CD14-positive monocyte (primary cell): ENCODE measurements at regions not wholly inside any gene's neighbourhood (a gene's known extent, or its start where the extent isn't known, plus 50 kb on each side); places are given as distances from the start of the nearest gene placed in this dataset.

ENCODE experiments used
- DNase-seq, 3 donors: peaks; one replicate each; pipeline ENCODE4 v3.0.0-alpha.2; 2011 to 2022
- H2AFZ ChIP-seq: 2 replicates; pipeline ENCODE4 v1.6.0; 2012; ENCODE audit warnings: mild to moderate bottlenecking, low read depth, low read length, inconsistent platforms; ENCODE audit not compliant: insufficient read depth, poor library complexity, severe bottlenecking
- H3K27ac ChIP-seq, 2 donors: 1 replicate in 1 of 2; 2 replicates in 1 of 2; pipeline ENCODE4 v1.5.1; 2012 to 2013; ENCODE audit warnings: low read length in 2 of 2, control low read depth in 1 of 2, inconsistent platforms in 1 of 2, low read depth in 1 of 2, mild to moderate bottlenecking in 1 of 2
- H3K27me3 ChIP-seq, 2 donors: one replicate each; pipeline versions ENCODE4 v1.6.0 to v1.6.1; 2011 to 2013; ENCODE audit warnings: low read length in 2 of 2; ENCODE audit not compliant: control insufficient read depth in 2 of 2, insufficient read depth in 2 of 2
- H3K36me3 ChIP-seq, 2 donors: replicated peaks in 1 of 2; 1 replicate in 1 of 2; 2 replicates in 1 of 2; pipeline versions ENCODE4 v1.5.1 to v1.6.1; 2012 to 2013; ENCODE audit warnings: low read length in 2 of 2, control low read depth in 1 of 2, inconsistent platforms in 1 of 2, mild to moderate bottlenecking in 1 of 2; ENCODE audit not compliant: insufficient read depth in 2 of 2, control insufficient read depth in 1 of 2
- H3K4me1 ChIP-seq, 2 donors: 1 replicate in 1 of 2; 2 replicates in 1 of 2; pipeline versions ENCODE4 v1.5.1 to v1.6.1; 2012 to 2013; ENCODE audit warnings: low read length in 2 of 2, control low read depth in 1 of 2, inconsistent platforms in 1 of 2, mild to moderate bottlenecking in 1 of 2, moderate library complexity in 1 of 2; ENCODE audit not compliant: insufficient read depth in 2 of 2, control insufficient read depth in 1 of 2
- H3K4me2 ChIP-seq: replicated peaks from 2 replicates; pipeline ENCODE3; 2012; ENCODE audit warnings: low read length, moderate library complexity, mild to moderate bottlenecking; ENCODE audit not compliant: poor library complexity, severe bottlenecking; ENCODE audit errors: extremely low read depth
- H3K4me3 ChIP-seq, 3 experiments: fragments of 200-600 bp in 1 of 3; sonication (generic) in 1 of 3; replicated peaks in 1 of 3; 1 replicate in 2 of 3; 2 replicates in 1 of 3; pipeline ENCODE4 v1.5.1; 2011 to 2013; ENCODE audit warnings: low read length in 3 of 3, mild to moderate bottlenecking in 3 of 3, control low read depth in 2 of 3, low read depth in 2 of 3, inconsistent platforms in 1 of 3, moderate library complexity in 1 of 3
- H3K79me2 ChIP-seq: 2 replicates; pipeline ENCODE4 v1.6.0; 2012; ENCODE audit warnings: mild to moderate bottlenecking, control low read depth, inconsistent platforms, low read length, moderate library complexity; ENCODE audit not compliant: insufficient read depth
- H3K9ac ChIP-seq: 2 replicates; pipeline ENCODE4 v1.6.0; 2017; ENCODE audit warnings: low read length, mild to moderate bottlenecking; ENCODE audit not compliant: insufficient read depth, poor library complexity, severe bottlenecking
- H3K9me3 ChIP-seq, 2 donors: replicated peaks in 1 of 2; 1 replicate in 1 of 2; 2 replicates in 1 of 2; pipeline versions ENCODE4 v1.5.1 to v1.6.1; 2012 to 2013; ENCODE audit warnings: low read length in 2 of 2, control low read depth in 1 of 2; ENCODE audit not compliant: control insufficient read depth in 1 of 2, insufficient read depth in 1 of 2
- H4K20me1 ChIP-seq: 2 replicates; pipeline ENCODE4 v1.6.0; 2012; ENCODE audit warnings: mild to moderate bottlenecking, low read length, control low read depth, moderate library complexity; ENCODE audit not compliant: insufficient read depth
- H3K27ac Mint-ChIP-seq, 7 donors: one replicate each; pipeline ENCODE4 v1.8.0; 2020; ENCODE audit warnings: mild to moderate bottlenecking in 7 of 7, mixed read lengths in 7 of 7, moderate library complexity in 6 of 7, inconsistent platforms in 2 of 7
- H3K27me3 Mint-ChIP-seq, 3 donors: one replicate each; pipeline ENCODE4 v1.8.0; 2021 to 2022; ENCODE audit warnings: low read depth in 3 of 3, mild to moderate bottlenecking in 3 of 3, mixed read lengths in 3 of 3, moderate library complexity in 3 of 3, inconsistent platforms in 1 of 3
- H3K36me3 Mint-ChIP-seq, 2 donors: one replicate each; pipeline ENCODE4 v1.8.0; 2020; ENCODE audit warnings: mixed read lengths in 2 of 2, inconsistent platforms in 1 of 2, mild to moderate bottlenecking in 1 of 2
- H3K4me1 Mint-ChIP-seq: one replicate; pipeline ENCODE4 v1.8.0; 2020; ENCODE audit warnings: mild to moderate bottlenecking, mixed read lengths
- H3K4me3 Mint-ChIP-seq, 2 donors: one replicate each; pipeline ENCODE4 v1.8.0; 2020; ENCODE audit warnings: mild to moderate bottlenecking in 2 of 2, mixed read lengths in 2 of 2, moderate library complexity in 1 of 2
- H3K9me3 Mint-ChIP-seq, 7 donors: one replicate each; pipeline ENCODE4 v1.8.0; 2020 to 2022; ENCODE audit warnings: mixed read lengths in 7 of 7, mild to moderate bottlenecking in 6 of 7, moderate library complexity in 6 of 7, inconsistent platforms in 2 of 7
- WGBS: methylation state at CpG from one replicate; pipeline ENCODE4 v1.1.5; 2013; ENCODE audit warnings: missing lambda C conversion rate; ENCODE audit not compliant: insufficient coverage; 5-methylcytosine and 5-hydroxymethylcytosine counted together
- intact Hi-C, 2 donors: fragments of 100-400 bp; cut with micrococcal nuclease; formaldehyde crosslinking; loops; one replicate each; pipeline versions ENCODE4 v1.15.0 to v1.15.1; 2023
- TF ChIP-seq, protein P1 (sequence below): fragments of 200-600 bp; IDR thresholded peaks from one replicate; pipeline ENCODE4 v1.8.0; 2022; ENCODE audit warnings: antibody characterized with exemption, mild to moderate bottlenecking

- Mint-ChIP-seq H3K36me3 (no peaks in the 10 kb centered on the region), H3K4me1 (no peaks in the 10 kb centered on the region), H3K4me3 (no peak overlapping the region), H3K27me3 (no peaks in the 10 kb centered on the region), H3K27ac (no peak overlapping the region), H3K9me3 (no peaks in the 10 kb centered on the region)
- no peak overlapping the region for H2AFZ ChIP-seq
- intact Hi-C loops: no loop called here
- H3K4me3 ChIP-seq: no peak overlapping the region
- H3K36me3 ChIP-seq: no peaks in the 10 kb centered on the region
- no peak overlapping the region for H3K4me2 ChIP-seq
- TF ChIP-seq, protein P1, sequence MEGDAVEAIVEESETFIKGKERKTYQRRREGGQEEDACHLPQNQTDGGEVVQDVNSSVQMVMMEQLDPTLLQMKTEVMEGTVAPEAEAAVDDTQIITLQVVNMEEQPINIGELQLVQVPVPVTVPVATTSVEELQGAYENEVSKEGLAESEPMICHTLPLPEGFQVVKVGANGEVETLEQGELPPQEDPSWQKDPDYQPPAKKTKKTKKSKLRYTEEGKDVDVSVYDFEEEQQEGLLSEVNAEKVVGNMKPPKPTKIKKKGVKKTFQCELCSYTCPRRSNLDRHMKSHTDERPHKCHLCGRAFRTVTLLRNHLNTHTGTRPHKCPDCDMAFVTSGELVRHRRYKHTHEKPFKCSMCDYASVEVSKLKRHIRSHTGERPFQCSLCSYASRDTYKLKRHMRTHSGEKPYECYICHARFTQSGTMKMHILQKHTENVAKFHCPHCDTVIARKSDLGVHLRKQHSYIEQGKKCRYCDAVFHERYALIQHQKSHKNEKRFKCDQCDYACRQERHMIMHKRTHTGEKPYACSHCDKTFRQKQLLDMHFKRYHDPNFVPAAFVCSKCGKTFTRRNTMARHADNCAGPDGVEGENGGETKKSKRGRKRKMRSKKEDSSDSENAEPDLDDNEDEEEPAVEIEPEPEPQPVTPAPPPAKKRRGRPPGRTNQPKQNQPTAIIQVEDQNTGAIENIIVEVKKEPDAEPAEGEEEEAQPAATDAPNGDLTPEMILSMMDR: no peak
- H4K20me1 ChIP-seq: no peaks in the 10 kb centered on the region
- no peaks in the 10 kb centered on the region for H3K27me3 ChIP-seq
- H3K9ac ChIP-seq: no peak overlapping the region
- H3K9me3 ChIP-seq: no peaks in the 10 kb centered on the region
- no peaks in the 10 kb centered on the region for H3K4me1 ChIP-seq
- H3K79me2 ChIP-seq: no peaks in the 10 kb centered on the region
- no peak for DNase-seq
- no peak overlapping the region for H3K27ac ChIP-seq
These were observed 1121.5 kb downstream of the BRINP3 start for GRCh38 chr1:189356206-189356605.

DNA sequence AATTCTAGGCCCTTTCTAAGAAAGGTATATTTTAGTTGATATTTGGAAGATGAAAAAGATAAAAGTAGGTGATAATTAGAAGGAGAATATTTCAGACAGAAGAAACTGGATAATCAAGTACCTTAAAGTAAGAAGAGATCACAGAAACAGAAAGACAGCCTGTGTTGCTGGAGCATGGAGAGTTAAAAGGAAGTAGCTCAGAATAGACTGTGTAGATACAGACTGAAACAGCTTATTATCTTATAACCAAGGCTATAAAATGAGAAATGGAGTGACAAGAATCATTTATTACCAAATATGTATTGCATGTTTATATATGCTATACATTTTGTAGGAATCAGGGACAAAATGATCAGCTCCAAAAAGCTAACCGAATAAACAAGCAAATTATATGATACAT is 1120.3 kb downstream of the BRINP3 start:
- Histone ChIP-seq H3K4me1 (no peaks in the 10 kb centered on the region), H3K4me3 (no peak overlapping the region), H3K79me2 (no peaks in the 10 kb centered on the region), H3K9ac (no peak overlapping the region), H4K20me1 (no peaks in the 10 kb centered on the region), H3K27ac (no peak overlapping the region), H3K27me3 (no peaks in the 10 kb centered on the region), H2AFZ (no peak overlapping the region), H3K36me3 (no peaks in the 10 kb centered on the region), H3K9me3 (no peaks in the 10 kb centered on the region), H3K4me2 (no peak overlapping the region)
- intact Hi-C loops: no loop called here
- DNase-seq: no peak
- Mint-ChIP-seq H3K36me3 (no peaks in the 10 kb centered on the region), H3K4me1 (no peaks in the 10 kb centered on the region), H3K9me3 (no peaks in the 10 kb centered on the region), H3K27me3 (no peaks in the 10 kb centered on the region), H3K4me3 (no peak overlapping the region), H3K27ac (no peak overlapping the region)
- TF ChIP-seq, protein P1: no peak
- 100% methylated on average over 1 of the region's 1 CpG for WGBS
